Lung (tissue), 11 donors: ENCODE measurements at regions not wholly inside any gene's neighbourhood (a gene's known extent, or its start where the extent isn't known, plus 50 kb on each side); places are given as distances from the start of the nearest gene placed in this dataset.
"Not testable (repeated sequence)": the region's sequence is repeated elsewhere in the genome, so short reads cannot be mapped to it uniquely, and the experiment has no call there.

ENCODE experiments used
- ATAC-seq: fragments of 200-7000 bp; cut with Tn5 transposase; one replicate; pipeline ENCODE4 v1.9.1; 2020; ENCODE audit warnings: moderate number of reproducible peaks; ENCODE audit not compliant: insufficient read depth, low FRiP score
- DNase-seq, 3 donors: peaks; one replicate each; pipeline ENCODE4 v3.0.0-alpha.2; 2013 to 2017
- H3K27ac ChIP-seq, 2 donors: one replicate each; pipeline ENCODE4 v1.5.1; 2013; ENCODE audit warnings: mild to moderate bottlenecking in 2 of 2, moderate library complexity in 2 of 2, control low read depth in 1 of 2, inconsistent platforms in 1 of 2, low read depth in 1 of 2, low read length in 1 of 2
- H3K27me3 ChIP-seq, 3 donors: one replicate each; pipeline ENCODE4 v1.5.1; 2013; ENCODE audit warnings: low read length in 2 of 3; ENCODE audit not compliant: control insufficient read depth in 3 of 3, insufficient read depth in 3 of 3
- H3K36me3 ChIP-seq, 4 donors: one replicate each; pipeline ENCODE4 v1.5.1; 2013; ENCODE audit warnings: low read length in 4 of 4, mild to moderate bottlenecking in 1 of 4, moderate library complexity in 1 of 4; ENCODE audit not compliant: control insufficient read depth in 4 of 4, insufficient read depth in 4 of 4
- H3K4me1 ChIP-seq, 5 donors: one replicate each; pipeline ENCODE4 v1.5.1; 2013; ENCODE audit warnings: low read length in 5 of 5, mild to moderate bottlenecking in 2 of 5, moderate library complexity in 1 of 5; ENCODE audit not compliant: control insufficient read depth in 5 of 5, insufficient read depth in 5 of 5
- H3K4me3 ChIP-seq: one replicate; pipeline ENCODE4 v1.5.1; 2013; ENCODE audit warnings: mild to moderate bottlenecking, control low read depth, moderate library complexity
- H3K9ac ChIP-seq, 2 donors: one replicate each; pipeline ENCODE4 v1.5.1; 2013; ENCODE audit warnings: low read length in 2 of 2, control low read depth in 1 of 2; ENCODE audit not compliant: insufficient read depth in 1 of 2
- H3K9me3 ChIP-seq, 4 donors: one replicate each; pipeline ENCODE4 v1.5.1; 2013; ENCODE audit warnings: low read length in 3 of 4, mild to moderate bottlenecking in 1 of 4, moderate library complexity in 1 of 4; ENCODE audit not compliant: control insufficient read depth in 4 of 4, insufficient read depth in 3 of 4
- CTCF ChIP-seq: IDR thresholded peaks from 2 replicates; pipeline ENCODE4 v1.5.1; 2012; ENCODE audit warnings: mild to moderate bottlenecking; ENCODE audit errors: control extremely low read depth, extremely low read depth
- WGBS, 2 donors: extraction: QIAGEN DNeasy Blood & Tissue Kit; methylation state at CpG; one replicate each; pipeline ENCODE4 v1.1.7; 2013; 5-methylcytosine and 5-hydroxymethylcytosine counted together
- donor health status: control.
- donor health status: control.
- donor health status: Bipolar disorder and iron deficiency.
- donor health status: healthy.
- donor health status: DM: yes; HTN: yes; CAD: no.

DNA sequence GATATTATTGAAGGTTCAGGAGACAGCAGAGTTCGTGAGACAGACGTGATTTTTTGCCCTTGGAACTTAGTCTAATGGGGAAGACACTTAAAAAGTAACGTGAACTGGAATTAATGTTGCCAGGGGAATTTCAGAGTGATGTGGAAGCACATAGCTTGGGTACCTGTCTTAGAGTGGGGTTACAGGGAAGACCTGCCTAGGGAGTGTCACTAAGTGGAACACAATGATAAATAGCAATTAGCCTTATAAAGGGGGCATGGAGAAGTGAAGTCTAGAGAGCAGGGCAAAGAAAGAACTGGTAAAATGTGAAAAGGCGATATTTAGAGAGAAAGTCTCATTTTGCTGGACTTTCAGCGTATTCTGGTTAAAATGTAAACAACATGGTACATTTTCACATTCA is 306.0 kb upstream of the TCF4 start:
- ATAC-seq = no peak
- no peak for TF ChIP-seq CTCF
- no peak overlapping the region for H3K27ac ChIP-seq
- no peaks in the 10 kb centered on the region for H3K27me3 ChIP-seq
- no peak overlapping the region for H3K9ac ChIP-seq
- no peak overlapping the region for H3K4me3 ChIP-seq
- WGBS, 2 donors = 87 to 94% methylated on average over 5 of the region's 5 CpGs
- peaks cover 0 to 2% (median 0%) of the 10 kb centered on the region in 5 donors for H3K4me1 ChIP-seq
- no peak for DNase-seq
- H3K9me3 ChIP-seq = peaks cover 0 to 2% (median 0%) of the 10 kb centered on the region in 4 donors
- H3K36me3 ChIP-seq = no peaks in the 10 kb centered on the region

GRCh38 chr18:55892862-55893813 is 305.1 kb upstream of the TCF4 start:
- not testable (repeated sequence) for ATAC-seq, H3K4me1 ChIP-seq, H3K36me3 ChIP-seq, H3K27ac ChIP-seq, H3K4me3 ChIP-seq, H3K27me3 ChIP-seq, H3K9ac ChIP-seq, H3K9me3 ChIP-seq, DNase-seq
- WGBS, 2 donors = 86 to 89% methylated on average over 27 to 28 of the region's 28 CpGs

DNA sequence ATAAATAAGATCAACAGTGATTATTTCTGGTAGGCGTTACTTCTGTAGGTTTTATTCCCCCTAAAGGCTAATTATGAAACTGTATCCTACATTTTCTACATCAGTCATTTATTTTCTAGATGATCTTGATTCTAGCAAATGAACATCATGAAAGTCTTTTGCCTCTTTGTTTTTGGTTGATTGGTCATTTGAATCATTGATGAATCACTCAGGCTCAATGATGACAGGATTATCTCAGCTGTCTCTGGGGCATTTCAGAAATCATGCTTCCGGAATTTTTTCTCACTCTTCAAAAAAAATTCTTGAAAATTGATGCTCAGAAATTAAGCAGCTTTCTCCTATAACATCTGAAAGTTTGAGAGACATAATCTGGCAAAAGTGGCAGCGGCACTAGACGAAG is 298.9 kb upstream of the TCF4 start:
- no peak overlapping the region for H3K27ac ChIP-seq
- peaks cover 0 to 5% (median 0%) of the 10 kb centered on the region in 4 donors for H3K9me3 ChIP-seq
- no peaks in the 10 kb centered on the region for H3K36me3 ChIP-seq
- no peaks in the 10 kb centered on the region for H3K4me1 ChIP-seq
- no peak overlapping the region for H3K9ac ChIP-seq
- H3K27me3 ChIP-seq = no peaks in the 10 kb centered on the region
- H3K4me3 ChIP-seq = no peak overlapping the region
- TF ChIP-seq CTCF = no peak
- WGBS, 2 donors = 93 to 98% methylated on average over 4 of the region's 4 CpGs
- ATAC-seq (no peak), DNase-seq (no peak)

DNA sequence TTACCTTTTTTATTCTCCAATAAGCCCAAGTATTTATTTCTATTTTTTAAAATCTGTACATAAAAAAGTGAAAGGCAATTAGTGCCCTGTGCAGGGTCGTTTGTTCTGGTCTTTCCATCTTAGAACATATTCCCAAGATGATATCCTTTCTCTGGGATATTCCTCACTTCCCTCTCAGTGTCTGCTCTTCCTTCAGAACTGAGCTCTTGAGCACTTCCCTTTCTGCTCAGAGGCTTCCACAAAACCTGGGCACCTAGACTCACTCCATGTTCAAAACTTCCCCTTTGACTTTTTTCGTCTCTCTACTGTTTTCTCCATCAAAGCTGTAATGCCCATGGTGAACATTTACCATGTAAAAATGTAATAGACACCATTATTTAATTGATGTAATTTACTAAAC is 296.5 kb upstream of the TCF4 start:
- no peaks in the 10 kb centered on the region for H3K36me3 ChIP-seq
- TF ChIP-seq CTCF = no peak
- no peaks in the 10 kb centered on the region for H3K27me3 ChIP-seq
- ATAC-seq = no peak
- H3K4me3 ChIP-seq = no peak overlapping the region
- 50 to 51% methylated on average over 2 of the region's 2 CpGs for WGBS, 2 donors
- no peaks in the 10 kb centered on the region for H3K4me1 ChIP-seq
- no peak overlapping the region for H3K9ac ChIP-seq
- DNase-seq = no peak
- peaks cover 0 to 5% (median 0%) of the 10 kb centered on the region in 4 donors for H3K9me3 ChIP-seq
- H3K27ac ChIP-seq = no peak overlapping the region
